ENCODE measurements at regions not wholly inside any gene's neighbourhood (a gene's known extent, or its start where the extent isn't known, plus 50 kb on each side); places are given as distances from the start of the nearest gene placed in this dataset.

DNA sequence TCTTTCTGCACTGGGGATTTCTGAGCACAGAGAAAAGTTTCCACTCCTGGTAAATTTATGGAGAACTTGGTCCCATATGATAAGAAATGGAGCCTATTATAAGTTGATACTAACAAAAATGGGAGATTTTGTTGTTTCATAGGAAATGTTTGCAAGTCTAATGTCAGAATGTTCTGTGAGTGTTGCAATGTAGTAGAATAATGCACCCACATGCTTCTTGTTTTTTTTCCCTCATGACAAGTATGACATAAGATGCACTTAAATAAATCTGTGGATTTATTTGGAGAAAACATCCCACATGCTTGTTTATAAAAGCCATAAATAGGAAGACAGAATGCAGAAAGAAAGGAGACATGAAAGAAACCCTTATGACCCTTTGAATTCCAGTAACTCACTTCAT lies 50.8 kb upstream of the KCNJ6 start:
- no peak for DNase-seq (ENCODE audit: extremely low read depth, low read depth, low spot score)

DNA sequence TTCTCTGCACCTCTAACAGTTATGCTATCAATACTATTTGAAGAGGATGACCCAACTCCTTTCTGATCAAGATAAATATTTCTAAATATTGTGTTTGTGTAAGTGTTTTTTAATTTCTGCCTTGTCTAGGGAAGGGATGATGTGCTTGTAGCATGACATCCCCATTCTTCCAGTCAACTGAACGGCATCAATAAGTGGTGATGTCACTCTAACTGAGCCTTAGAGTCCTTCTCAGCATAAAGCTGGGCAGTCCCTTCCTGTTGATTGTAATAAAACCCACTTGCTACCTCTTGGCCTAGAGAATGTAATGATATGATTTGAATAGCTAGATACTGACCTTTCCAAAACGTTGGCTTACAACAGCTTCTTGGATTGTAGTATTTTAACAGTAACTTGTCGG lies 52.5 kb upstream of the KCNJ6 start:
- no peak for DNase-seq (ENCODE audit: extremely low read depth, low read depth, low spot score)

GRCh38 chr21:37970548-37970947 lies 54.3 kb upstream of the KCNJ6 start:
- no peak for DNase-seq (ENCODE audit: extremely low read depth, low read depth, low spot score)

DNA sequence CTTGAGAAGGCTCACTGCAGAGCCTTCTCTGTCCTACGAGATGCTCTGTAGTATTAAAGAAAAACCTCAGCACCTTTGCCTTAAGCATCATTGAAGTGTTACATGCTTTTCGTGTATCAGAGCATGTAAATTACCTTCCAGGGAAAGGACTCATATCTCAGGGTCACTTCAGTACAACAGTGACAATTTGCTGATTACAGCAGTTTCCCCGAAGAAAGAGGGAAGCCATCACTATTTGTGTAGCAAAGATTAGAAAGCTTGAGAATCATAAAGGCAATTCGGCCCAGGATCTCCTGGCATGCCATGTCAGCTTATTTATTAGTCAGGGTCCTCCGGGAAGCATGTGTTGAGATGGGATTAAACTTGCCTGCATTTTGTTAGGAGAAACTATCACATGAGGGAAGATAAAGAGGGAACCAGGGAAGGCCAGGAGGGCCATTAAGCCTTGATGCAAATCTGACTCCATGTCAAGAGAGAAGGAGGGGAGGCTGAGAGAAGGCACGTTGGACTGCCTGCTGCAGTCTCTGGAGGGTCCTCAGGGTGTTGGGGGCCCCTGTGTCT lies 55.2 kb upstream of the KCNJ6 start:
- no peak for DNase-seq (ENCODE audit: extremely low read depth, low read depth, low spot score)

DNA sequence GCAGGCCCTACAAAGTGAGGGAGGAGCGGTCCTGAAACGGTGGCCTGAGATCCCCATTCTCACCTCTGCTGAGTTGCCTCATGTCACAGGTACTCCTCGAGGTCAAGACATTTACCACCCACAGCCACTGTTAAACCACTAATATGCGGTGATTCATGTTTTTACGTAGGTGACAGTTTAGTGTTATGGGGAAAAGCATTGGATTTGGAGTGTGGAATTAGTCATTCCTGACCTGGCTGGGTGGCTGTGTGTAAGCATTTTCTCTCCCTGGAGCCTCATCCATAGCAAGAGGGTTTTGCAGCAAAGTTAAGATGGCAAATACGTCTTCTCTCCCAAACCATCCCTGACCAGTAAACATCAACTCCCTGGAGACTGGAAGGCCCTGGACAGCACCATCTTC lies 57.8 kb upstream of the KCNJ6 start:
- DNase-seq (ENCODE audit: extremely low read depth, low read depth, low spot score): no peak

DNA sequence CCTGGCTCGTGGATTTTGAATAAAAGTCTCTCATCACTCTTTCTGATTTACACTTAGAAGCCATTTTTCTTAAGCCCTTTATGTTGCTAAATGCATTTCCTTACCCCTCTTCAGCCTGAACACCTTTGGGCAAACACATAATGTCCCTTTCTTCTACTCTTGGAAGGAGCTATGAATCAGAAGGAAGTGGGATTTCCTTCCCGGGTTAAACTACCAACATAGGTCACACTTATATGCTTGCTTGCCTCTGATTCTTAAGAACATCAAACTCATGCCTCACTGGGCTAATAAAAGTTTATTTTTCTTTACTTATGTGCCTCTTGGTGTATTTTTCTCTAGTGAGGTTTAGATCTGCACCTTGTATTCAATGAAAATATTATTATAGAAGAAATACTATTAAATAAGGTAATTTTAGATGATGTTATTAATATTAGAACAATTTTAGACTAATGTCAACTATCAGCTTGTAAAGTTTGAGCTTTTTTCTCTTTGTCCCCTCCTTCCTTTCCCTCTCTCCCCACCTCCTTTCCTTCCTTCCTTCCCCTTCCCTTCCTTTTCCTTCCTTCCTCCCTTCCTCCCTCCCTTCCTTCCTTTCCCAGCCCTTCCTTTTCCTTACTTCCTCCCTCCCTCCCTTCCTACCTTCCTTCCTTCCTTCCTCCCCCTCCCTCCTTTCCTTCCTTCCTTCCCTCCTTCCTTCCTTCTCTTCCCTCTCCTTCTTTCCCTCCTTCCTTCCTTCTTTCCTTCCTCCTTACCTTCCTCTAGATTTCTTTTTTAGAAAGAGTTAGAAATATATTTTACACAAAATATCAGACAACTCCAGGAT lies 66.5 kb upstream of the KCNJ6 start:
- DNase-seq (ENCODE audit: extremely low read depth, low read depth, low spot score): no peak

GRCh38 chr21:37983336-37984095 lies 67.3 kb upstream of the KCNJ6 start:
- no peak for DNase-seq (ENCODE audit: extremely low read depth, low read depth, low spot score)

GRCh38 chr21:37984416-37984815 lies 68.2 kb upstream of the KCNJ6 start:
- DNase-seq (ENCODE audit: extremely low read depth, low read depth, low spot score): no peak

DNA sequence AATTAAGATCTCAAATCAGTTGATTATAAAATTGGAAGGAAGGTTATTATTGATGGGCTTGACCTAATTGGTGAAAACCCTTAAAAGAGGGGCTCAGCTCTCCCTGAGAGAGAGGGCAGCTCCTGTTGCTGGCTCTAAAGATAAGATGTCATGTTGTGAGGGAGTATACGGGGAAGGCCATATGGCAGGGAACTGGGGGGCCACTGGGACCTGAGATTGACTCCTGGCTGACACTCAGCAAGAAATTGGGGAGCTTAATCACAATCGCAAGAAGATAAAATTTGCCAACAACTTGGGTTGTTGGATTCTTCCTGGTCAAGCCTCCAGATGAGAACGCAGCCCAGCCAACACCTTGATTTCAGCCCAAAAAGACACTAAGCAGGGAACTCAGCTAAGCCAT lies 69.7 kb upstream of the KCNJ6 start:
- no peak for DNase-seq (ENCODE audit: extremely low read depth, low read depth, low spot score)

GRCh38 chr21:37986751-37987399 lies 70.6 kb upstream of the KCNJ6 start:
- no peak for DNase-seq (ENCODE audit: extremely low read depth, low read depth, low spot score)

DNA sequence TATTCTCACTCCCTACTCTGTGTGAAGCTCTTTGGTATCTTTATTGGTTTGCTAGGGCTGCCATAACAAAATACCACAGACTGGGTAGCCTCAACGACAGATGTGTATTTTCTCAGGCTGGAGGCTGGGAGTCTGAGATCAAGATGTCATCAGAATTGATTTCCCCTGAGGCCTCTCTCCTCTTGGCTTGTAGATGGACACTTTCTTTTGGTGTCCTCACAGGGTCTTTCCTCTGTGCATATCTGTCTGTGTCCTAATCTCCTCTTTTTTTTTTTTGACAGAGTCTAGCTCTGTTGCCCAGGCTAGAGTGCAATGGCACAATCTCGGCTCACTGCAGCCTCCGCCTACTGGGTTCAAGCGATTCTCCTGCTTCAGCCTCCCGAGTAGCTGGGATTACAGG lies 71.4 kb upstream of the KCNJ6 start:
- no peak for DNase-seq (ENCODE audit: extremely low read depth, low read depth, low spot score)

GRCh38 chr21:37993071-37993470 lies 76.8 kb upstream of the KCNJ6 start:
- DNase-seq (ENCODE audit: extremely low read depth, low read depth, low spot score): no peak

- DNase-seq (ENCODE audit: extremely low read depth, low read depth, low spot score): no peak
These were observed 78.0 kb upstream of the KCNJ6 start for GRCh38 chr21:37994211-37994610.

- DNase-seq (ENCODE audit: extremely low read depth, low read depth, low spot score): no peak
These were observed 96.4 kb upstream of the KCNJ6 start for GRCh38 chr21:38012672-38013071.

DNA sequence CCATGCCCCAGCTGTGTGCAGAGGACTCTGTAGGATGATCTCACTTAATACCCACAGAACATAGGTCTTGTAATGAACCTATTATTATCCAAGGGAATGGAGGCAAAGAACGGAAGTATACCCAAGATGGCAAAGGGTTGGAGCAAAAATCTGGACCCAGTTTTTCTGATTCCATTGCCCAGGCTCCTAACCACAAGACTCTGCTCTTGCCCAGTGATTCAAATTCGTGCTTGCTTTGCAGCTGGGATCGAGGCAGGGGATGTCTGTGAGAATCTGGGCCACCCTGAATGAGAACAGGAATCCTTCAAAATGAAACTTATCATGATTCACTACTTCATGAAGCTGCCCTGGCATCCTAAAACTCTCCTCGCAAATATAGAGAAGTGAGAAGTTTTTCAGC lies 97.5 kb upstream of the KCNJ6 start:
- no peak for DNase-seq (ENCODE audit: extremely low read depth, low read depth, low spot score)

GRCh38 chr21:38014298-38014697 lies 98.0 kb upstream of the KCNJ6 start:
- DNase-seq (ENCODE audit: extremely low read depth, low read depth, low spot score): no peak

DNA sequence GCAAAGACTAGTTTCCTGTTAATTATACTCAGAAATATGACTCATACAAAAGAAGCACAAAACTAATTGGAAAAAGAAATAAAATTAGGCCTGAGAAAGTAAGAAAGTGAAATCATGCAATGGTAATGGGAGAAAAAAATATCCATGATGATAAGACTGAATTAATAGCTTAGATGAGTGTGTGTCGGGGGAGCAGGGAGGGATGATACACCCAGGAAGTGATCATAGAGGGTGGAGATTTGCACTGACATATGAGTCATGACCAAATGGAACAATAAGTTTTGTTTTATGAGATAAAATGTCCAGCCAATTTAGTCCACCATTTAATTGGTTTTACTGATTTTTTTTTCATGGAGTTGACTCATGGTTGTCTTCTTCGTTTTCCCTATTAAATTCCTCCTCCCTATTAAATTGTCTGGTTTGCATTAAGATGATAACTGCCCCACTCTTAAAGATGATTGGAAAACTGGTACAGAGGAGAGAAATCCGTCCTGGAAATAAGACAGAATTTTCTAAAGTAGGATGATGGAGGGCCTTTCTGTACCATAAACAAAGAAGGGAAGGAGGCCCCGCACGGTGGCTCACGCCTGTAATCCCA lies 111.7 kb upstream of the KCNJ6 start:
- DNase-seq (ENCODE audit: extremely low read depth, low read depth, low spot score): no peak

DNA sequence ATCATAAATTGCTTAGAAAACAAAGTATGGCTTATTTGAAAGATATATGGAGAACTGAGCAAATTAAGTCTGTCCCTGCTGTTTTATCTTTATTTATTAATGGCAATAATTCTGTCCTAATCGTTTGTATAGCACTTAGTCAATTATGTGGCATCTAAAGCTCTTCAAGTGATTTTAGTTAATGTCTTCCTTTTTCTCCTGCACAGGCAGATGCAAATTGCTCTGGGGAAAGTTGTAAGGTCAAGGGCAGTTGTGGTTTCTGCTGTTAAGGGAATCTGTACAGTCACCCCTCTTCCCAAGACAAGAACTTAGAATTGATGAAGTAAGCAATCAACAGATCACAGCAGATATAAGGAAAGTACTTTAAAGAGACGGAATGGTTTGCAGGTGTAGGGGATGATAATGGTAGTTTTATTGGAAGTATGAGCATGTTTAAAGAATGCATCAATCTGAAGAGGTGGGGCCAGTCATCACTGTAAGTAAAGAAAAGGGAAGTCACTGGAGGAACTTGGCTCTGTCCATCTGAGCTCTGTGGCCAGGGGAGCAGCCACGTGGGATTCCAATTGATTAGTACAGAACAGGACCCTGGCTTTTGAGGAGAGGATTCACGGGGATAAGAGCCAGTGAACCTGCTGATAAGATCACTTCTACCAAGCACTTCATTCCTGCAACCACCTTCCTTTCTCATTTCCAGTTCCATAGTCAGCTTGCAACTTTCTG lies 116.0 kb upstream of the KCNJ6 start:
- no peak for DNase-seq (ENCODE audit: extremely low read depth, low read depth, low spot score)

- DNase-seq (ENCODE audit: extremely low read depth, low read depth, low spot score): no peak
These were observed 119.8 kb upstream of the KCNJ6 start for GRCh38 chr21:38036016-38036415.

GRCh38 chr21:38037416-38037815 lies 121.2 kb upstream of the KCNJ6 start:
- DNase-seq (ENCODE audit: extremely low read depth, low read depth, low spot score): peak; percentile 47
